ENCODE measurements at regions not wholly inside any gene's neighbourhood (a gene's known extent, or its start where the extent isn't known, plus 50 kb on each side); places are given as distances from the start of the nearest gene placed in this dataset.

- no peak for DNase-seq
Measured at GRCh38 chr6:40074306-40075055, 140.2 kb upstream of the MOCS1 start.

DNA sequence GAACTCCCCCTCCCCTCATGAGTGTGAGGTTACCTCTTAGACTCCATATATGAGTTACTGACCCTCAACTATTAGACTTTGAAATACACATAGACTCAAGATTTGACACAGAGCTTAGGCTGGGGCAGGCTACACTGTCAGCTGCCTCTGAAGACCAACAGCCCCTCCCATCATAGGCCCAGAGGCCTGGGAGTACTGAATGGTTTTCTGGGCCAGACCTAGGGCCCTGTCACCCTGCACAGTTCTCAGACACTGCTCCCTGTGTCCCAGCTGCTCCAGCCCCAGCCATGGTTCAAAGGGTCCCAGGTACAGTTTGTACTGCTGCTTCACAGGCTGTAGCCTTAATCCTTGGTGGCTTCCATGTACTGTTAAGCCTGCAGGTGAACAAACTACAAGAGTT is 132.1 kb upstream of the MOCS1 start:
- DNase-seq: no peak

DNA sequence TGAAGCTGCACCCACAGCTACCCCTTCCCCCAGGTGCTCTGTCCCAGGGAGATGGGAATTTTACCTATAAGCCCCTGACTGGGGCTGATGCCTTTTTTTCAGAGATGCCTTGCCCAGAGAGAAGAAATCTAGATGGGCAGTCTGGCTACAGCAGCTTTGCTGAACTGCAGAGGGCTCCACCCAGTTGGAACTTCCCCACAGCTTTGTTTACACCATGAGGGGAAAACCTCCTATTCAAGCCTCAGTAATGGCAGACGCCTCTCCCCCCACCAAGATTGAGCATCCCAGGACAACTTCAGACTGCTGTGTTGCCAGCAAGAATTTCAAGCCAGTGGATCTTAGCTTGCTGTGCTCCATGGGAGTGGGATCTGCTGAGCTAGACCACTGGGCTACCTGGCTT is 122.6 kb upstream of the MOCS1 start:
- DNase-seq: no peak

- DNase-seq: no peak
Measured at GRCh38 chr6:40054602-40055001, 120.3 kb upstream of the MOCS1 start.

- DNase-seq: no peak
Measured at GRCh38 chr6:40054186-40054585, 119.9 kb upstream of the MOCS1 start.

GRCh38 chr6:40049128-40049527 is 114.9 kb upstream of the MOCS1 start:
- DNase-seq: no peak

GRCh38 chr6:40044196-40044595 is 109.9 kb upstream of the MOCS1 start:
- no peak for DNase-seq

DNA sequence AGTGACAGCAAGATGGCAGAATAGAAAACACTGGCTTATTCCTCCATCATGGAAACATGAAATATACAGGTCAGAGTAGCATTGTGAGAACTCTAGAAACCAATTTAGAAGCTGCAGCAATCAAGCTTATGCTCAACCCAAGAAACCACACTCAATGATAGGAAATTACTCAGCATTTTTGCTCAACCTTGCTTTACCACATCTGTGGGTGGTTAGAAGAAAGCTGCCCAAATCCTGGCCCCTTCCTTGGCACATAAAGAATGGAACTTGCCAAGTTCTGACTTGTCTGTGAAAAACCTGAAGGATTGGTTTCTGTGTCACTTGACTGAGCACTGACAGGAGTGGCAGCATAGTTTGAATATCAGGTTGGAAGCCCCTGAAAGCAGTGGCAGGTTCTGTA is 108.0 kb upstream of the MOCS1 start:
- DNase-seq: no peak

DNA sequence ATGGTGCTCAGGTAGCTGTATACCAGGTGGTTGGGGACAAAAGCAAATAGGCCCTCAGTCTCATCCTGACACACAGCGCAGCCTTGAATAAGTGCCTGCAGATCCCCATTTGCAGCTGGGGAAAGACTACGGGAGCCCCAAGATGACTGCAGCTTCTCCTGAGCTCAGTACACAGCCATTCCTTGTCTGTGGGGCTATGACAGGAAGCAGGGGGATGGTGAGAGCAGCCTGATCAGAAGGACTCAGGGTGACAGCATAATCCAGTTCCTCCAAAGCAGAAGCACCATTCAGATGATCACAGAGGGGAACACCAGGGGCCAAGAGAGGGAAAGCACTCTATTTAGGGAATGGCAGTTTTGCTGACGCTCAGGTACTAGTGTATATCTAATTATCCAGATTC is 104.8 kb upstream of the MOCS1 start:
- no peak for DNase-seq

DNA sequence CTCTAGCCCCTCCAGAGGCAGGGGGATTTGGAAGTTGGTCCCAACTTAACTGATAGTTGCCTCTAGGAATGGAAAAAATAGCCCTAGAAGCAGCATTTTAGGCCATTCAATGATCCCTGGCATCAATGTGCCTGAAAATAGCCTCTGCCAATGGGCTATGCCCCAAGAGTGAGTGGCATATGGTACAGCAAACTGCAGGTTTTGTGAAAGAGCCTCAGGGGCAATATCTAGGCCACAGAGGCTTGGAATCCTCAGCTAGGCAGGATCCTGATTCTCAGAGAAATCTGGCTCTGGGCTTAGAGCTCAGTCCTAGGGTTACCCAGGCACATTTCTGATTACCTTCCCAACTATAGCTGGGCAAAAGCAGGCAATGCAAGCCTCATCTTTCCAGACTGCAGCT is 104.4 kb upstream of the MOCS1 start:
- no peak for DNase-seq

DNA sequence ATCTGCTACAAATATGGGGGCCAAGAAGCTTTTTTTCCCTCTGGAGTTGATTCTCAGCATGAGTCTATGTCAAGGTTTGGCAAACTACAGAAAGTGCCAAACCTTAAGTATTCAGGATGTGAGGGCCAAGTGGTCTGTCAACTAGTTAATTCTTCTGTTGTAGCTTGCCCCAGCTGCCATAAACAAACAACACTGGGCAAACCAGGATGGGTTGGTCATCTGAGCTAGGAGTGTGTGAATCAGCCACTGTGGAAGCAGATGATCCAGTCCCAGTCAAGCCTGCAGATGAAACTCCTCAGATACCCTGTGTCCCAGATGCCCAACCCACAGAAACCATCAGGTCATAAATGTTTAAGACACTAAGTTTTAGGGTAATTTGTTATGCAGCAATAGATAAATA is 103.0 kb upstream of the MOCS1 start:
- DNase-seq: no peak

DNA sequence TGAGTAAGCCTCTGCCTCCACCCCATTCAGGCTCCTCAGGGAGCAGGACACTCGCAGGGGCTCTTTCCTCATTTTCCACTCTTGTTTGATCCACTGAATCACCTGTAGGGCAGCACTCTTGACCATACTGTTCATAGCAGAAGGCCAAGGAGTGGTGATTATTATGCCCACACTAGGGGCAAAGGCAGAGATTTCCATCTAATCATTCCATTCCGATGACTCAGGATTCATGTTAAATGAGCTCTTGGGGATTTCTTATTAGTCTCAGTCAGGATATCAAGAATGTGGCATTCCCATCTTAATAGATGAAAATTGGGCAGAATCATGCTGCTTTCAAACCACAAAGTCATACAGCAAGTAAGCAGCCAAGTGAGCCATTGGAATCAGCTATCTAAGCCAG is 101.9 kb upstream of the MOCS1 start:
- DNase-seq: peak; percentile 7

DNA sequence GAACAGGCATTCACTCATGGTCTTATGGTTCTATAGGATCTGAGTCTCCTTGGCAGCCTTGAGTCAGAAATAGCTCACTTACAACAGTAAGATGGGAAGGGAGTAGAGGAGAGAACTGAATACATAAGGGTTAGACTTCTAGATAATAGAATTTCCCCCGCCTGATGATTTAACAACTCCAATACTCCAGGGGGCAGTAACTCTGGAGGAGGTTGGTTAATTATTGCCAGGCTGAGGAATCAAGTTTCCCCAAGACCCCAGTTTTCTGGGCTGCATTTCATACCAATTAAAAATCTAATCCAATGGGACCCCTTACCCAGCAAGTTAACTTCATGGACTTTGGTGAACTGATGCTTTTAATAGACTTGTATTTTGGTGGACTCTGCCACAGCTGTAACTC is 94.2 kb upstream of the MOCS1 start:
- no peak for DNase-seq

- no peak for DNase-seq
Measured at GRCh38 chr6:40022867-40023266, 88.6 kb upstream of the MOCS1 start.

GRCh38 chr6:40020166-40020565 is 85.9 kb upstream of the MOCS1 start:
- DNase-seq: no peak

GRCh38 chr6:40015530-40015929 is 81.3 kb upstream of the MOCS1 start:
- DNase-seq: no peak

- no peak for DNase-seq
Measured at GRCh38 chr6:40011844-40012243, 77.6 kb upstream of the MOCS1 start.

- DNase-seq: no peak
Measured at GRCh38 chr6:40000964-40001515, 66.8 kb upstream of the MOCS1 start.

GRCh38 chr6:39999006-39999867 is 65.0 kb upstream of the MOCS1 start:
- DNase-seq: no peak

GRCh38 chr6:39998126-39998525 is 63.9 kb upstream of the MOCS1 start:
- DNase-seq: no peak

DNA sequence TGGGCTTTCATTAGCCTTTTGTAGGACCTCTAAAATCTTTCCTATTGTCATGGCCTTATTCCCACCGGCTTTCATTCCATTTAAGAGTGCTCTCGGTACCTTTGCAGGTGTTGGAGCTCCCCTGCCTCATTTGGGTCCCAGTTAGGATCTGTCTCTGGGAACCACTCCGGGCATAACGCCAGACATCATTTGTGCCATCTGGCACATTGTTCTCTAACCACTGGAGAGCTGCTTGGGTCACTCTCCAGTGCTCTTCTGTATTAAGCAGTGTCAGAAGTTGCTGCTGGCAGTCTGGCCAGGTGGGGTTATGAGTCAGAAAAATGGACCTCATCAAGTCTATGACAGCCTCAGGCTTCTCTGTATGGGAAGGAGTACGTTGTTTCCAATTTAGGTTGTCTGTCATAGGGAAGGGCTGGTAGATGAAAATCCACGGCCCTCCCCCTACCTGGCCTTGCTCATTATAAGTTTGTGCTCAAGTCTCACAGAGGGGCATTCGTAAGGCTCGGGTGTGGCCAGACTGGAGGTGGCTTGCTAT is 62.9 kb upstream of the MOCS1 start:
- DNase-seq: no peak

- DNase-seq: no peak
Measured at GRCh38 chr6:39995633-39996032, 61.4 kb upstream of the MOCS1 start.

DNA sequence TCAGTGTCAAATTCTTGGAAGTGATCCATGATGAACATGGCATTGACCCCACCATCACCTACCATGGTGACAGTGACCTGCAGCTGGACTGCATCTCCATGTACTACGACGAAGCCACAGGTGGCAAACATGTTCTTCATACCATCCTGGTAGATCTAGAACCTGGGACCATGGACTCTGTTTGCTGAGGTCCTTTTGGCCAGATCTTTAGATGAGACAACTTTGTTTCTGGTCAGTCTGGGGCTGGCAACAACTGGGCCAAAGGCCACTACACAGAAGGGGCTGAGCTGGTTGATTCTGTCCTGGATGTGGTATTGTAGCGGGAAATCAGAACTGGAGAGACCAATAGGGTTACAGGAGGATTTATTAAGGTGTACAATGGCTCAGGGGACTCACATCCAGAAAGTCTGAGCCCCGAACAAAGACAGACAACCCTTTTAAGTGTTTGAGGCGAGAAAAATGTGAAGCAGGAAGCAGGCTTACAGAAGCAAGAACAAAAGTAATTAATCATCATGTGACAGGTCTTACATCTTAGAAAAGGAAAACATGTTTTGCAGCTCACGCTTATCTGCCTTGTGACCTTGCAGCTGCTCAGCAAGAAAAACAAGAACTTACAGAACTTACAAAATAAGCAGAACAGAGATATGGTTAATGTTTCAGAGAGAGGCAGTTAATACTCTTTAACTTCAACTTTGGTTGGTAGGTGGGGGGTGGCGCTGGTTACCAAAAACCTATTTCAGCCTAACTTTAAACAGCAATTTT is 58.8 kb upstream of the MOCS1 start:
- no peak for DNase-seq
